Activated CD4-positive, alpha-beta T cell treated with anti-CD3 and anti-CD28 coated beads, Interleukin-2, amount 50 U/mL, for 48 hours (primary cell): ENCODE measurements at regions not wholly inside any gene's neighbourhood (a gene's known extent, or its start where the extent isn't known, plus 50 kb on each side); places are given as distances from the start of the nearest gene placed in this dataset.
"Not testable (repeated sequence)": the region's sequence is repeated elsewhere in the genome, so short reads cannot be mapped to it uniquely, and the experiment has no call there.

ENCODE experiments used
- DNase-seq, 2 experiments: peaks; one replicate each; pipeline ENCODE4 v3.0.0-alpha.2; 2020

GRCh38 chr4:59247032-59247431 is 1953.1 kb upstream of the ADGRL3 start:
- no peak for DNase-seq

GRCh38 chr4:59248313-59248712 is 1951.8 kb upstream of the ADGRL3 start:
- no peak for DNase-seq

DNA sequence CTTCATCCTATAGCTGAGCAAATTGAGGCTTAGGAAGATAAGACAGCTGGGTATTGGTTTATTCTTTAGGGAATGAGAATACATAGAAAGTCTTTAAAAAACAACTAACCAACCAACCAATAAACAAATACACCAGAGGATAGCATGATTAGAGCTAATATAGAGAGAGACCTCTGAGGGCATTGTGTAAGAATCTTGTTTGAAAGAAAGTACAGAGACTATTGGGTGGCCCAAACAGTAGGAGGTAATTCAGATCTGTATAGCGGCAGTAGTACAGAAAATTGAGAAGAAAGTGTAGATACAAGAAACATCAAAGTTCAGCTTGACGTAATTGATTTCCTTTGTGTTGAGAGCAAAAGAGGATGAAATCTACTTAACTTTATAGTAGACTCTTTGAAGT is 1951.0 kb upstream of the ADGRL3 start:
- DNase-seq = no peak

DNA sequence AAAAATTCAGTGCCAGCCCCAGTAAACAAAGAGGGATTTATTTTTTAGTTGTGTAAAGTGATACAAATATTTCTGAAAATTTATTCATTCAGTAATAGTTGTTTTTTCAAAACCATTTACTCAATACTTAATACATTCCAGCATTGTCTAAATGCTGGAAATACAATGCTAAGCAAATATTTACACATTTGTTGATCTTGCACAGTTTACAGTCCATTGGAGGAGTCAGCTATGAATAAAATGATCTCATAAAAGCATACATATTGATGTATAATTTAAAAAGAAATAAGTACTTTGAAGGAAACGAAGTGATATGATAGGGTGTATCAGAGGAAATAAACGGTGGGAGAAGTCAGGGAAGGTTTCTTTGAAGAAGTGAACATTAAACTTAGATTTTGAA is 1942.1 kb upstream of the ADGRL3 start:
- DNase-seq = no peak

DNA sequence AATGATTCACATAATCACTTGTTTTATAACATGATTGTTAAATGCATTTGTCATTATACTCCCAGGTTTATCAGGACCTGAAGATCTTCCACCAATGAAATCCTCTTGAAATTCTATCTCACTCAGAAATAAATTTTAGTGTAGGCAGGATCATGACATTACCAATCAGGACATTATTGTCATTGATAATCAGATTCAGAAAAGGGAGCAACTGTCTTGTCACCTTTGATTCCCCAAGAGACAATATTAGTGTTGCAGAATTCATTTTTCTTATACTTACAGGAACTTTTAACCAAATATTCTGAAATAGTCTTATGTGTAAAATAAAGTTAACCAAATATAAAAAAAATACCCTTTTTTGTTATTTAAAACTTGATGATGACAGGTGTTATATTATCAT is 1892.5 kb upstream of the ADGRL3 start:
- no peak for DNase-seq

- no peak for DNase-seq
Observed at GRCh38 chr4:59314637-59315036, 1885.5 kb upstream of the ADGRL3 start.

DNA sequence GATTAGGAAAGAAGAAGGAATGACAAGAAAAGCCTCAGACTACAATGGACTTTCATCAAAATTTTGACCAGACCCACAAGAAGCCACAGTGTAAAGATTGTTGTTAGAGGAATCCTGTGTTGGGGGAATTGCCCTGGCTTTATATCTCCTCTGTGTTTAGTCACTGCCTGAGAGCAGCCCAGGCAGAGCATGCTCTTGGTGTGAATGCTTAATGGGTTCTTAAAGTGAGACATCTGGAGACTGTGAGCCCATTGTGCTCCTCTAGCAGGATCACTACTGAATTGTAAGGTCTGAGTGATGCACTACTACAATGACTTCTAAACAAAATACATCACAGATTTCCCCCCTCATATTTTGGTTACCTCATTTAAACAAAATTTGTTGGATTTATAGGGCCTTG is 1860.5 kb upstream of the ADGRL3 start:
- DNase-seq = no peak

GRCh38 chr4:59341506-59341905 is 1858.6 kb upstream of the ADGRL3 start:
- DNase-seq = no peak

DNA sequence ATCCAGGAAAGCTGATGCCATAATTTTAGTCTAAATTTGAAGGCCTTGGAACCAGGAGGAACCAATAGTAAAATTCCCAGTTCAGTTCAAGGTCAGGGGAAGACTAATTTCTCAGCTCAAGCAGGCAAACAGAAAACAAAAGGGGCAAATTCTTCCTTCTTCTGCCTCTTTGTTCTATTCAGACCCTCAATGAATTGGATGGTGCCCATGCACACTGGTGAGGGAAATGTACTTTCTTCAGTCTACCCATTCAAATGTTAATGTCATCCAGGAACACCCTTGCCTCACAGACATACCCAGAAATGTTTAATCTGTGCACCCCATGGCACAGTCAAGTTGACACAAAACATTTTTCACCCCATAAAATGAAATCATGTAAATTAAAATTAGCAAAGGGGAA is 1851.2 kb upstream of the ADGRL3 start:
- DNase-seq = no peak

GRCh38 chr4:59369229-59369628 is 1830.9 kb upstream of the ADGRL3 start:
- no peak for DNase-seq

DNA sequence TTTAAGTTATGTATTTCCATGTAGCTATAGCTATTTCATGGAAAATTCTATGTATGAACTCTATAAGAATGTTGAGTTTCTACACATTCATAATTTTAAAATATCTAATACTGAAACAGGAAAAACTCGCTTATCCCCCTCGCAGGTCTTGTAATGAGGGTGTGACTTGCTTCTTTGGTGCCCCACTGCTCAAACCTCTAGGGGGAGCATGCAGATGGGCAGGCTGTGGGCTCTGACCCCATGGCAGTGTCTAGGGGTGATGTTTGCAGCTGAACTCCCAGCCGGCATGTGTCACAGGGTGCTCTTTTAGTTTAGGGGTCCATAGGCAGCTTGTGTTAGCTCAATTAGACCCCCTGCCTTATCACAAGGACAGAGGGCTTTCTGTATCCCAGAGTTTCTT is 1825.7 kb upstream of the ADGRL3 start:
- DNase-seq = no peak

DNA sequence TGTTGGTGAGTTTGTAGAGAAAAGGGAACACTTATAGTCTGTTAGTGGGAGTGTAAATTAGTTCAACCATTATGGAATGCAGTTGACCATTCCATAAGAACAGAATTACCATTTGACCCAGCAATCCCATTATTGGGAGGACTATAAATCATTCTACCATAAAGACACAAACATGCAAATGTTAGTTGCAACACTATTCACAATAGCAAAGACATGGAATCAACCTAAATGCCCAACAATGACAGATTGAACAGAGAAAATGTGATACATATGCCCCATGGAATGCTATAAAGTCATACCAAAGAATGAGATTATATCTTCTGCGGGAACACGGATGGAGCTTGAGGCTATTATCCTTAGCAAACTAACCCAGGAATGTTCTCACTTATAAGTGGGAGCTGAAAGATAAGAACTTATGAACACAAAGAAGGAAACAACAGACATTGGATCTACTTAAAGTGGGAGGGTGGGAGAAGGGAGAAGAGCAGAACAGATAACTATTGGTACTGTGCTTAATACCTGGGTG is 1819.2 kb upstream of the ADGRL3 start:
- DNase-seq = no peak

DNA sequence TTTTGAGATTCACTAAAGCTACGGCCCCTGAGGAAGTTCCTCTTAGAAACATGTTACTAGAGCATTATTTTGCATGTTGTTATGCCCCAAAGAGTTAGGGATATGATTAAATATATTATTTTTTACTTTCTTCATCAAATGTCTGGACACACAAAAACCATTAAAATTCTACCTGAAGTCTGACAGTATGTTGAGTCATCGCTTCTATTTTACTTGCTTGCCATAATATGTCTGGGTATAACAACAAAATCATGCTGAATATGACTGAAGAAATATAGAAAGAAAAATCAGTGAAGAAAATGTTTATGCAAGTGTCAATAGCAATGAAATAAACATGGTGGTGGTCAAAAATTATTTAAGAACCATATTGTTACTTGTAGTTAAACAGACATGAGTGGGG is 1818.5 kb upstream of the ADGRL3 start:
- no peak for DNase-seq

GRCh38 chr4:59387759-59388758 is 1812.1 kb upstream of the ADGRL3 start:
- no peak for DNase-seq

DNA sequence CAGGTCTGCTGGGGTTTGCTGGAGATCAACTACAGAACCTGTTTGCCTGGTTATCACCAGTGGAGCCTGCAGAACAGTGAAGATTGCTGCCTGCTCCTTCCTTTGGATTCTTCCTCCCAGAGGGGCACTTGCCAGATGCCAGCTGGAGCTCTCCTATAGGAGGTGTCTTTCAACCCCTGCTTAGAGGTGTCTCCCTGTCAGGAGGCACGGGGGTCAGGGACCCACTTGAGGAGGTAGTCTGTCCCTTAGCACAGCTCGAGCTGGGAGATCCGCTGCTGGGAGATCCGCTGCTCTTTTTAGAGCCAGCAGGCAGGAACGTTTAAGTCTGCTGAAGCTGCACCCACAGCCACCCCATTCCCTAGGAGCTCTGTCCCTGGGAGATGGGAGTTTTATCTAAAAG is 1806.3 kb upstream of the ADGRL3 start:
- no peak for DNase-seq

GRCh38 chr4:59400334-59400733 is 1799.8 kb upstream of the ADGRL3 start:
- DNase-seq = no peak

GRCh38 chr4:59409647-59410046 is 1790.5 kb upstream of the ADGRL3 start:
- DNase-seq = no peak

DNA sequence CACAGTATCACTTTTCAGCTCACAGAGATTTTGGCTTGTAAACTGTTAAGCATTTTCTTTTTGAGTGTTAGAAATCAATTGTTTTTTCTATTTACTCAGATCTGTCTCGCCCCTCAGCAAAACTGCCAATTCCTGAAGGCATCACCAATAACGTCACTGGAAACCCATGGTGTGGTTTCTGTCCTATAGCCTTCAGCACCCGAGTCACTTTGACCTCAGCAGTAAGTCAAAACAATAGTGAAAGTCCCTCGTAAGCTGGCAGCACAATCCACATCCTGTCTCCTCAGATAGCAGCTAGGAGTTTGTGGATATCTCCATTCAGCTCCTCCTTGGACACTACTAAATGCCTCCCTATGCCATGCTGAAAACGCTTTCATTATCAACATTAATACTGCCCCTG is 1787.4 kb upstream of the ADGRL3 start:
- no peak for DNase-seq

DNA sequence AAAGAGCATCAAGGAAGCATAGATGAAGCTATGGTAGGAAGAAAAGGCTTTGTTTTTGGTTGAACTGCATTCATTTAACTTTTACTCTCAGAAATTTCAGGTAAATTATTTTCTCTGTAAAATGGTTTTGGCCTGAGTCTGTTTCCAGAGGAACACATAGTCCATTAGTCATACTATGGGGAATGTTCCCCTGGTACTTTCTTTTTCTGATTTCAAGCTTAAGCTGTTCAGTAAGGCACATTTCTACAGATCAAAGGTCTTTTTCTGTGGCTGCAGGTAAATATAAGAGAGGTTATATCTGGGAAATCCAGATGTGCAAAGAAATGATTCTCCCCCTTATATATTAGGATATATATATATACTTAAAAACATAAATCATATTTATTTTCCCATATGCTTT is 1744.4 kb upstream of the ADGRL3 start:
- DNase-seq = no peak

- no peak for DNase-seq
Observed at GRCh38 chr4:59457576-59457975, 1742.5 kb upstream of the ADGRL3 start.

DNA sequence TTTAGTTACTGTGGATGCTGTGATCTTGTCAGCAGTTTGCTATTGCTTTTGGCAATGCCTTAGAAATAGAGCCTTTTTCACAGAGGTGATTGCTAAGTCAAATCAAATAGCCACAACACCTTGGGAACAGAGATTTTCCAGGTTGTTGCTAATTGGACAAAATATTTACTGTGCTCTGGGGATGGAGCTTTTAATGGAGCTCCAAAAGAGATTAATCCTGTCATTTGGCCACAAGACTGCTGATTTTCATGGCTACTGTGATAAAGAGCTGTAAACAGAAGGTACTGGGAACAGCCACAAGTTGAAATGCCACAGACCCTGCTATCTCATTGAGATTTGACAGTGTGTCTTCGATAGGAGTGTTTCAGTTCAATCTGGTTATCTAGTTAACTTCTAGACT is 1715.2 kb upstream of the ADGRL3 start:
- no peak for DNase-seq

DNA sequence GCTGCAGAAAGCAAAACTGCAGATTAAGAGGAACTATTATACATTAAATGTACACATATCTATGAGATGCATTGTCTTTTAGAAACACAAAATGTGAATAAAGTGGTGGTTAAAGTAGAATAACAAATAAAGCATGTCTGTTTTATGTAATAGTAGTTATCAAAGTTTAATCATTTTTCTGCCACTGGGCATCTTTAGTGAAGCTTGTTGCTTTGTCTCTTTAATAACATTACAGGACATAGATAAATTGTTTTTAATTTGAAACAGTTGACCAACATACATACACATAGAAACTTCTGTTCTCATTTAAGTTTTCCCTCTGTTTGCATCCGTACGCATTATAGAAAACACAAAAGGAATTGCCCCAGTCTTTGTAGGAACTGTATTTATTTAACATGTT is 1700.0 kb upstream of the ADGRL3 start:
- no peak for DNase-seq

GRCh38 chr4:59503731-59504130 is 1696.4 kb upstream of the ADGRL3 start:
- no peak for DNase-seq

- DNase-seq = not testable (repeated sequence)
Observed at GRCh38 chr4:59511809-59512208, 1688.3 kb upstream of the ADGRL3 start.

GRCh38 chr4:59517007-59517406 is 1683.1 kb upstream of the ADGRL3 start:
- DNase-seq = no peak
